Endothelial cell of umbilical vein (primary cell): ENCODE measurements at regions not wholly inside any gene's neighbourhood (a gene's known extent, or its start where the extent isn't known, plus 50 kb on each side); places are given as distances from the start of the nearest gene placed in this dataset.

ENCODE experiments used
- BruUV-seq: library from RNA; stranded (reverse); fragments of 400-500 nt; replicated peaks from 2 replicates; lab custom pipeline; 2021; lab: Mats Ljungman, UMichigan
- CTCF ChIA-PET: fragments of 300-600, 350-600 bp; sonication (Branson Sonifier 250); formaldehyde crosslinking; loops from one replicate; lab custom pipeline; 2021; ENCODE audit warnings: antibody characterized with exemption, inconsistent platforms; lab: Charles Lee
- POLR2A ChIA-PET: fragments of 300-600, 350-600 bp; sonication (Branson Sonifier 250); formaldehyde crosslinking; loops from one replicate; lab custom pipeline; 2021; ENCODE audit warnings: antibody characterized with exemption, inconsistent platforms; lab: Charles Lee
- DNase-seq: peaks from one replicate; pipeline ENCODE4 v3.0.0-alpha.2; 2011; ENCODE audit warnings: low read depth, low spot score
- FAIRE-seq: peaks from 2 replicates; lab custom pipeline; 2011; peaks lifted over from hg19 to GRCh38; lab: Jason Lieb, UNC
- H2AFZ ChIP-seq: 2 replicates; pipeline ENCODE4 v1.6.0; 2012; ENCODE audit warnings: low read depth, low read length, control low read depth, inconsistent platforms
- H3K27ac ChIP-seq: 2 replicates; pipeline ENCODE4 v1.5.1; 2011; ENCODE audit warnings: low read depth, mild to moderate bottlenecking, control low read depth, low read length, moderate library complexity; ENCODE audit not compliant: insufficient read depth
- H3K27me3 ChIP-seq, 2 experiments: 2 replicates each; pipeline versions ENCODE4 v1.6.0 to v1.6.1; 2011; ENCODE audit warnings: low read length in 2 of 2, mixed read lengths in 1 of 2; ENCODE audit not compliant: control insufficient read depth in 2 of 2, insufficient read depth in 2 of 2
- H3K36me3 ChIP-seq, 2 experiments: 2 replicates in 1 of 2; 3 replicates in 1 of 2; pipeline ENCODE4 v1.5.1; 2011; ENCODE audit warnings: low read length in 2 of 2, mild to moderate bottlenecking in 1 of 2, moderate library complexity in 1 of 2; ENCODE audit not compliant: control insufficient read depth in 2 of 2, insufficient read depth in 2 of 2; ENCODE audit errors: extremely low read depth in 1 of 2
- H3K4me1 ChIP-seq: 3 replicates; pipeline ENCODE4 v1.5.1; 2011; ENCODE audit warnings: mild to moderate bottlenecking, low read length; ENCODE audit not compliant: control insufficient read depth, insufficient read depth; ENCODE audit errors: extremely low read depth
- H3K4me2 ChIP-seq: 2 replicates; pipeline ENCODE4 v1.6.1; 2011; ENCODE audit warnings: low read length, control low read depth, mixed read lengths; ENCODE audit not compliant: insufficient read depth
- H3K4me3 ChIP-seq, 3 experiments: fragments of 200-600 bp in 1 of 3; sonication (generic), shearing (Covaris generic) in 1 of 3; replicated peaks in 1 of 3; 2 replicates each; pipeline ENCODE4 v1.5.1; 2011 to 2016; ENCODE audit warnings: control low read depth in 3 of 3, low read length in 3 of 3, mild to moderate bottlenecking in 2 of 3, inconsistent platforms in 1 of 3, low read depth in 1 of 3, moderate library complexity in 1 of 3; ENCODE audit not compliant: insufficient read depth in 1 of 3
- H3K79me2 ChIP-seq: 2 replicates; pipeline ENCODE4 v1.6.0; 2012; ENCODE audit warnings: low read length, inconsistent platforms; ENCODE audit not compliant: control insufficient read depth, insufficient read depth
- H3K9ac ChIP-seq: replicated peaks from 2 replicates; pipeline ENCODE3; 2011; ENCODE audit warnings: low read length, control low read depth; ENCODE audit not compliant: insufficient read depth; ENCODE audit errors: extremely low read depth
- H3K9me1 ChIP-seq: replicated peaks from 3 replicates; pipeline ENCODE4 v1.6.0; 2011; ENCODE audit warnings: mild to moderate bottlenecking, low read length; ENCODE audit not compliant: control insufficient read depth, insufficient read depth; ENCODE audit errors: extremely low read depth
- H3K9me3 ChIP-seq: replicated peaks from 2 replicates; pipeline ENCODE4 v1.5.1; 2012; ENCODE audit warnings: low read length, inconsistent platforms; ENCODE audit not compliant: control insufficient read depth, insufficient read depth
- H4K20me1 ChIP-seq: replicated peaks from 2 replicates; pipeline ENCODE3; 2011; ENCODE audit warnings: mild to moderate bottlenecking, low read length; ENCODE audit not compliant: control insufficient read depth, insufficient read depth; ENCODE audit errors: extremely low read depth
- EZH2 ChIP-seq: IDR thresholded peaks from 2 replicates; pipeline ENCODE4 v1.6.1; 2012; ENCODE audit warnings: borderline replicate concordance, low read depth, mild to moderate bottlenecking, moderate library complexity, low read length, inconsistent platforms; ENCODE audit not compliant: severe bottlenecking
- FOS ChIP-seq: IDR thresholded peaks from 2 replicates; pipeline ENCODE4 v1.6.1; 2011; ENCODE audit warnings: mild to moderate bottlenecking, low read length, moderate library complexity, borderline replicate concordance; ENCODE audit not compliant: insufficient read depth
- GATA2 ChIP-seq: IDR thresholded peaks from 2 replicates; pipeline ENCODE4 v1.7.0; 2011; ENCODE audit warnings: low read depth, mild to moderate bottlenecking, moderate library complexity, mixed read lengths, low read length; ENCODE audit not compliant: insufficient read length, insufficient read depth
- JUN ChIP-seq: IDR thresholded peaks from 2 replicates; pipeline ENCODE4 v1.6.1; 2011; ENCODE audit warnings: borderline replicate concordance, low read depth; ENCODE audit not compliant: insufficient read length, insufficient read depth
- dilution Hi-C: fragments of 300-500 bp; cut with MboI; formaldehyde crosslinking; loops from one replicate; pipeline ENCODE4 v1.15.0; 2019; ENCODE audit warnings: low sequenced_read_pairs; ENCODE audit not compliant: extremely low pct_ligation_motif_present
- intact Hi-C: fragments of 100-400 bp; cut with micrococcal nuclease; formaldehyde crosslinking; loops from one replicate; pipeline ENCODE4 v1.10.0; 2022

- H3K4me1 ChIP-seq: no peaks in the 10 kb centered on the region
- FAIRE-seq: no peak
- no peak for DNase-seq
- no peak for TF ChIP-seq JUN
- no peak for TF ChIP-seq FOS
- no peak overlapping the region for H3K4me2 ChIP-seq
- BruUV-seq: no TSS peak
- H3K36me3 ChIP-seq: no peaks in the 10 kb centered on the region
- no peaks in the 10 kb centered on the region for H4K20me1 ChIP-seq
- no peak overlapping the region for H3K27ac ChIP-seq
- H2AFZ ChIP-seq: no peak overlapping the region
- no peak overlapping the region for H3K4me3 ChIP-seq
- CTCF ChIA-PET: no interaction called here
- no peaks in the 10 kb centered on the region for H3K79me2 ChIP-seq
- H3K9me1 ChIP-seq: no peaks in the 10 kb centered on the region
- H3K27me3 ChIP-seq: no peaks in the 10 kb centered on the region
- intact Hi-C loops: no loop called here
- no peak overlapping the region for H3K9ac ChIP-seq
- POLR2A ChIA-PET: no interaction called here
- dilution Hi-C loops: no loop called here
- H3K9me3 ChIP-seq: peaks cover 1% of the 10 kb centered on the region
Observed at GRCh38 chr20:54794110-54794509, 318.7 kb downstream of the DOK5 start.

- H3K4me3 ChIP-seq: no peak overlapping the region
- dilution Hi-C loops: no loop called here
- H3K9me1 ChIP-seq: no peaks in the 10 kb centered on the region
- no peak for DNase-seq
- BruUV-seq: no TSS peak
- intact Hi-C loops: no loop called here
- CTCF ChIA-PET: no interaction called here
- no peaks in the 10 kb centered on the region for H3K4me1 ChIP-seq
- no peak overlapping the region for H3K4me2 ChIP-seq
- H4K20me1 ChIP-seq: no peaks in the 10 kb centered on the region
- H3K79me2 ChIP-seq: no peaks in the 10 kb centered on the region
- TF ChIP-seq GATA2: no peak
- no peak for TF ChIP-seq EZH2
- H3K27ac ChIP-seq: no peak overlapping the region
- peaks cover 1% of the 10 kb centered on the region for H3K9me3 ChIP-seq
- no peak overlapping the region for H3K9ac ChIP-seq
- POLR2A ChIA-PET: no interaction called here
- no peaks in the 10 kb centered on the region for H3K36me3 ChIP-seq
- FAIRE-seq: no peak
- H3K27me3 ChIP-seq: no peaks in the 10 kb centered on the region
- no peak overlapping the region for H2AFZ ChIP-seq
Observed at GRCh38 chr20:54793291-54793992, 318.0 kb downstream of the DOK5 start.
